Osteoblast (primary cell): ENCODE measurements at regions not wholly inside any gene's neighbourhood (a gene's known extent, or its start where the extent isn't known, plus 50 kb on each side); places are given as distances from the start of the nearest gene placed in this dataset. TPM values are rescaled to one million over a fixed set of nuclear protein-coding genes. Genes with fewer than 3 reads are reported as not detected.

Experiments used
- DNase-seq: peaks from one replicate; pipeline ENCODE4 v3.0.0; 2011; ENCODE audit warnings: low spot score, mixed read lengths; ENCODE audit not compliant: insufficient read length; ENCODE audit errors: missing footprints
- H2AFZ ChIP-seq: 2 replicates; pipeline ENCODE4 v1.6.0; 2011; ENCODE audit warnings: mild to moderate bottlenecking, low read length
- H3K27ac ChIP-seq: 2 replicates; pipeline ENCODE4 v1.5.1; 2011; ENCODE audit warnings: mild to moderate bottlenecking, low read depth, low read length, moderate library complexity
- H3K27me3 ChIP-seq: 2 replicates; pipeline ENCODE4 v1.6.0; 2012; ENCODE audit warnings: mild to moderate bottlenecking, control low read depth, inconsistent platforms, low read length, moderate library complexity; ENCODE audit not compliant: insufficient read depth
- H3K36me3 ChIP-seq: 2 replicates; pipeline ENCODE4 v1.5.1; 2011; ENCODE audit warnings: mild to moderate bottlenecking, low read length, control low read depth, moderate library complexity; ENCODE audit not compliant: insufficient read depth
- H3K4me1 ChIP-seq: 2 replicates; pipeline ENCODE4 v1.5.1; 2011; ENCODE audit warnings: mild to moderate bottlenecking, low read length, control low read depth, moderate library complexity; ENCODE audit not compliant: insufficient read depth
- H3K4me2 ChIP-seq: 2 replicates; pipeline ENCODE4 v1.6.0; 2011; ENCODE audit warnings: mild to moderate bottlenecking, low read length; ENCODE audit not compliant: insufficient read depth
- H3K4me3 ChIP-seq: fragments of 200-600 bp; sonication (generic); 3 replicates; pipeline ENCODE4 v1.5.1; 2012; ENCODE audit warnings: mild to moderate bottlenecking, low read length, inconsistent platforms; ENCODE audit not compliant: insufficient read depth
- H3K79me2 ChIP-seq: 2 replicates; pipeline ENCODE4 v1.6.0; 2012; ENCODE audit warnings: mild to moderate bottlenecking, low read length, control low read depth, inconsistent platforms; ENCODE audit not compliant: insufficient read depth
- H3K9me3 ChIP-seq: 2 replicates; pipeline ENCODE4 v1.5.1; 2011; ENCODE audit warnings: low read depth, low read length, control low read depth
- H4K20me1 ChIP-seq: 2 replicates; pipeline ENCODE4 v1.6.0; 2012; ENCODE audit warnings: mild to moderate bottlenecking, low read length, control low read depth; ENCODE audit not compliant: insufficient read depth
- small RNA-seq: library from RNA; depleted of rRNA; stranded (forward); fragments of <200 nt; gene quantifications from one replicate; pipeline ENCODE3, GENCODE V24; 2012
- TF ChIP-seq, protein P1 (sequence below): IDR thresholded peaks from 2 replicates; pipeline ENCODE4 v1.5.1; 2011; ENCODE audit warnings: mild to moderate bottlenecking, low read depth, low read length, moderate library complexity; ENCODE audit errors: extremely low read depth

DNA sequence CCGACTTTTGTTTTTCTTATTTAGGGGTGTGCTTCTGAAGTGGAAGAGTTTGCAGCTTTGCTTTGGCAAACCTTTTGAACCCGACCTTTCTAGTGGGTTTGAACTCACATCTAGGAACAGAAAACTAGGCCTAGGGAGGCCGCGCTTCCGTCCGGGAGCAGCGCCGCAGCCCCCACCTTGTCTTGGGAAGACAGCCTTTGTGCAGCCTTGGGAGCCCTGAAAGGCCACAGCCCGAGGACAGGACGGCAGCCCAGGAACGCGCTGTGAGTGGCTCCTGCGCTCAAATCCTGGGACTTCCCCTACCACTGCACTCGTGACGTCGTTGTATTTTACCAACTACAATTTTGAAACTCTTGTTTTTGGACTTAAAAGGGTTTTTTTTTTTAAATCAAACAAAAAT lies 53.7 kb upstream of the ZNF267 start:
- Histone ChIP-seq H3K4me3 (no peak overlapping the region), H3K79me2 (no peaks in the 10 kb centered on the region), H3K4me1 (no peaks in the 10 kb centered on the region), H3K9me3 (no peaks in the 10 kb centered on the region), H2AFZ (no peak overlapping the region), H3K36me3 (no peaks in the 10 kb centered on the region), H3K27me3 (no peaks in the 10 kb centered on the region), H3K27ac (no peak overlapping the region), H3K4me2 (no peak overlapping the region), H4K20me1 (no peaks in the 10 kb centered on the region)
- TF ChIP-seq, protein P1, sequence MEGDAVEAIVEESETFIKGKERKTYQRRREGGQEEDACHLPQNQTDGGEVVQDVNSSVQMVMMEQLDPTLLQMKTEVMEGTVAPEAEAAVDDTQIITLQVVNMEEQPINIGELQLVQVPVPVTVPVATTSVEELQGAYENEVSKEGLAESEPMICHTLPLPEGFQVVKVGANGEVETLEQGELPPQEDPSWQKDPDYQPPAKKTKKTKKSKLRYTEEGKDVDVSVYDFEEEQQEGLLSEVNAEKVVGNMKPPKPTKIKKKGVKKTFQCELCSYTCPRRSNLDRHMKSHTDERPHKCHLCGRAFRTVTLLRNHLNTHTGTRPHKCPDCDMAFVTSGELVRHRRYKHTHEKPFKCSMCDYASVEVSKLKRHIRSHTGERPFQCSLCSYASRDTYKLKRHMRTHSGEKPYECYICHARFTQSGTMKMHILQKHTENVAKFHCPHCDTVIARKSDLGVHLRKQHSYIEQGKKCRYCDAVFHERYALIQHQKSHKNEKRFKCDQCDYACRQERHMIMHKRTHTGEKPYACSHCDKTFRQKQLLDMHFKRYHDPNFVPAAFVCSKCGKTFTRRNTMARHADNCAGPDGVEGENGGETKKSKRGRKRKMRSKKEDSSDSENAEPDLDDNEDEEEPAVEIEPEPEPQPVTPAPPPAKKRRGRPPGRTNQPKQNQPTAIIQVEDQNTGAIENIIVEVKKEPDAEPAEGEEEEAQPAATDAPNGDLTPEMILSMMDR: no peak
- peak; percentile 54 for DNase-seq

Small RNAs in the stretch of these regions (small RNA-seq; reads per million reads assigned to genes)
- gene AC074050.1: not detected
